PC-3 (cell line): ENCODE measurements at regions not wholly inside any gene's neighbourhood (a gene's known extent, or its start where the extent isn't known, plus 50 kb on each side); places are given as distances from the start of the nearest gene placed in this dataset.

Experiments used
- ATAC-seq: fragments of 200-7000 bp; cut with Tn5 transposase; 2 replicates; pipeline ENCODE4 v1.9.1; 2020; ENCODE audit warnings: mild to moderate bottlenecking, moderate library complexity
- BruUV-seq: library from RNA; stranded (reverse); fragments of 400-500 nt; replicated peaks from 2 replicates; lab custom pipeline; 2021; lab: Mats Ljungman, UMichigan
- CTCF ChIA-PET: fragments of 300-600 bp; sonication (Branson Sonifier 250); formaldehyde crosslinking; loops from one replicate; lab custom pipeline; 2022; ENCODE audit warnings: antibody characterized with exemption; lab: Charles Lee
- POLR2A ChIA-PET: fragments of 300-600 bp; sonication (Branson Sonifier 250); formaldehyde crosslinking; loops from one replicate; lab custom pipeline; 2022; ENCODE audit warnings: antibody characterized with exemption; ENCODE audit not compliant: unreplicated experiment; lab: Charles Lee
- DNase-seq: peaks from one replicate; pipeline ENCODE4 v3.0.0-alpha.2; 2015
- H2AFZ ChIP-seq: fragments of 300-600 bp; sonication (generic); 2 replicates; pipeline ENCODE4 v1.6.0; 2016; ENCODE audit warnings: antibody characterized with exemption, low read length
- H3F3A ChIP-seq: fragments of 300-600 bp; sonication (generic); one replicate; pipeline ENCODE4 v1.6.0; 2017; ENCODE audit warnings: antibody characterized with exemption, low read length, control low read depth, mild to moderate bottlenecking; ENCODE audit not compliant: unreplicated experiment
- H3K27ac ChIP-seq: fragments of 300-600 bp; sonication (generic); 2 replicates; pipeline ENCODE4 v1.5.1; 2016; ENCODE audit warnings: mild to moderate bottlenecking, low read length
- H3K27me3 ChIP-seq: fragments of 300-600 bp; sonication (generic); 2 replicates; pipeline ENCODE4 v1.6.1; 2016; ENCODE audit warnings: low read length, mixed read lengths
- H3K36me3 ChIP-seq: fragments of 300-600 bp; sonication (generic); 2 replicates; pipeline ENCODE4 v1.6.1; 2016; ENCODE audit warnings: low read depth, mixed run types, low read length, mixed read lengths
- H3K4me1 ChIP-seq: fragments of 300-600 bp; sonication (generic); 2 replicates; pipeline ENCODE4 v1.5.1; 2016; ENCODE audit warnings: low read length; ENCODE audit not compliant: insufficient read depth
- H3K4me2 ChIP-seq: fragments of 300-600 bp; sonication (generic); 2 replicates; pipeline ENCODE4 v1.6.0; 2016; ENCODE audit warnings: low read length
- H3K4me3 ChIP-seq: fragments of 300-600 bp; sonication (generic); 2 replicates; pipeline ENCODE4 v1.5.1; 2016; ENCODE audit warnings: mild to moderate bottlenecking, low read length, mixed read lengths
- H3K79me2 ChIP-seq: fragments of 300-600 bp; sonication (generic); 2 replicates; pipeline ENCODE4 v1.6.1; 2017; ENCODE audit warnings: low read length, mixed read lengths
- H3K9ac ChIP-seq: fragments of 300-600 bp; sonication (generic); 2 replicates; pipeline ENCODE4 v1.6.0; 2016; ENCODE audit warnings: mild to moderate bottlenecking, low read length
- H3K9me2 ChIP-seq: fragments of 300-600 bp; sonication (generic); replicated peaks from 2 replicates; pipeline ENCODE4 v1.6.1; 2016; ENCODE audit warnings: mixed run types, low read length, mixed read lengths
- H3K9me3 ChIP-seq: fragments of 300-600 bp; sonication (generic); 2 replicates; pipeline ENCODE4 v1.6.1; 2016; ENCODE audit warnings: low read length, mixed read lengths
- H4K20me1 ChIP-seq: fragments of 300-600 bp; sonication (generic); 2 replicates; pipeline ENCODE4 v1.6.1; 2016; ENCODE audit warnings: low read length, mixed read lengths
- EZH2 ChIP-seq: fragments of 300-600 bp; sonication (generic); IDR thresholded peaks from one replicate; pipeline ENCODE4 v1.6.1; 2017; ENCODE audit warnings: antibody characterized with exemption, mild to moderate bottlenecking, low read length; ENCODE audit not compliant: unreplicated experiment
- EZH2phosphoT487 ChIP-seq: fragments of 300-600 bp; sonication (generic); IDR thresholded peaks from 2 replicates; pipeline ENCODE4 v1.6.1; 2018; ENCODE audit warnings: mild to moderate bottlenecking, antibody characterized with exemption, low read length, borderline replicate concordance
- intact Hi-C: fragments of 100-400 bp; cut with micrococcal nuclease; formaldehyde crosslinking; loops from 2 replicates; pipeline ENCODE4 v1.9.0; 2023
- TF ChIP-seq, protein P1 (sequence below): fragments of 300-600 bp; sonication (generic); conservative IDR thresholded peaks from 2 replicates; pipeline ENCODE4 v1.5.1; 2017; ENCODE audit warnings: antibody characterized with exemption, low read depth, mild to moderate bottlenecking, low read length

GRCh38 chr10:85061401-85061800 lies 733.0 kb downstream of the CCSER2 start:
- Histone ChIP-seq H3K9ac (no peak overlapping the region), H3K27me3 (no peaks in the 10 kb centered on the region), H3K9me3 (peaks cover 7% of the 10 kb centered on the region; the same call in 1 of the 2 replicates), H3K36me3 (no peaks in the 10 kb centered on the region), H3K9me2 (no peaks in the 10 kb centered on the region), H3K4me1 (no peaks in the 10 kb centered on the region), H2AFZ (no peak overlapping the region), H4K20me1 (no peaks in the 10 kb centered on the region), H3F3A (no peaks in the 10 kb centered on the region), H3K79me2 (no peaks in the 10 kb centered on the region), H3K4me2 (no peak overlapping the region), H3K4me3 (no peak overlapping the region), H3K27ac (no peak overlapping the region)
- BruUV-seq = no TSS peak
- ChIA-PET CTCF (no interaction called here), POLR2A (no interaction called here)
- no peak for ATAC-seq
- intact Hi-C loops = no loop called here
- DNase-seq = no peak
- TF ChIP-seq, protein P1, sequence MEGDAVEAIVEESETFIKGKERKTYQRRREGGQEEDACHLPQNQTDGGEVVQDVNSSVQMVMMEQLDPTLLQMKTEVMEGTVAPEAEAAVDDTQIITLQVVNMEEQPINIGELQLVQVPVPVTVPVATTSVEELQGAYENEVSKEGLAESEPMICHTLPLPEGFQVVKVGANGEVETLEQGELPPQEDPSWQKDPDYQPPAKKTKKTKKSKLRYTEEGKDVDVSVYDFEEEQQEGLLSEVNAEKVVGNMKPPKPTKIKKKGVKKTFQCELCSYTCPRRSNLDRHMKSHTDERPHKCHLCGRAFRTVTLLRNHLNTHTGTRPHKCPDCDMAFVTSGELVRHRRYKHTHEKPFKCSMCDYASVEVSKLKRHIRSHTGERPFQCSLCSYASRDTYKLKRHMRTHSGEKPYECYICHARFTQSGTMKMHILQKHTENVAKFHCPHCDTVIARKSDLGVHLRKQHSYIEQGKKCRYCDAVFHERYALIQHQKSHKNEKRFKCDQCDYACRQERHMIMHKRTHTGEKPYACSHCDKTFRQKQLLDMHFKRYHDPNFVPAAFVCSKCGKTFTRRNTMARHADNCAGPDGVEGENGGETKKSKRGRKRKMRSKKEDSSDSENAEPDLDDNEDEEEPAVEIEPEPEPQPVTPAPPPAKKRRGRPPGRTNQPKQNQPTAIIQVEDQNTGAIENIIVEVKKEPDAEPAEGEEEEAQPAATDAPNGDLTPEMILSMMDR = no peak
- TF ChIP-seq EZH2 = no peak
- TF ChIP-seq EZH2phosphoT487 = no peak

DNA sequence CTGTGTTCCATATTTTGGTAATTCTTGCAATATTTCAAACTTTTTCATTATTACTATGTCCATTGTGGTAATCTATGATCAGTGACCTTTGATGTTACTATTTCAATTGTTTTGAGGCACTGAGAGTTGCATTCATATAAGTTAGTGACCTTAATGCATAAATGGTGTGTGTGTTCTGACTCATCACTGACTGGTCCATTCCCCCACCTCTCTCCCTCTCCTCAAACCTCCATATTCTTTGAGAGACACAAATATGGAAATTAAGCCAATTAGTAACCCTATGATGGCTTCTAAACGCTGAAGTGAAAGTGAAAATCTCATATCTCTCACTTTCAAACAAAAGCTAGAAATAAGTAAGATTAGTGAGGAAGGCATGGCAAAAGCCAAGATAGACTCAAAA lies 739.6 kb downstream of the CCSER2 start:
- POLR2A ChIA-PET = no interaction called here
- H3K79me2 ChIP-seq = no peaks in the 10 kb centered on the region
- no peak overlapping the region for H3K4me3 ChIP-seq
- CTCF ChIA-PET = no interaction called here
- H3K9ac ChIP-seq = no peak overlapping the region
- H3K4me2 ChIP-seq = no peak overlapping the region
- no peaks in the 10 kb centered on the region for H4K20me1 ChIP-seq
- H3K27me3 ChIP-seq = no peaks in the 10 kb centered on the region
- intact Hi-C loops = no loop called here
- H2AFZ ChIP-seq = no peak overlapping the region
- no peak overlapping the region for H3K27ac ChIP-seq
- no peak for TF ChIP-seq EZH2
- TF ChIP-seq EZH2phosphoT487 = no peak
- TF ChIP-seq, protein P1 = no peak
- BruUV-seq = no TSS peak
- DNase-seq (no peak), ATAC-seq (no peak)
- no peaks in the 10 kb centered on the region for H3K4me1 ChIP-seq
- H3K36me3 ChIP-seq = no peaks in the 10 kb centered on the region
- no peaks in the 10 kb centered on the region for H3K9me2 ChIP-seq
- H3K9me3 ChIP-seq = peaks cover 11% of the 10 kb centered on the region; the same call in 1 of the 2 replicates
- H3F3A ChIP-seq = no peaks in the 10 kb centered on the region

DNA sequence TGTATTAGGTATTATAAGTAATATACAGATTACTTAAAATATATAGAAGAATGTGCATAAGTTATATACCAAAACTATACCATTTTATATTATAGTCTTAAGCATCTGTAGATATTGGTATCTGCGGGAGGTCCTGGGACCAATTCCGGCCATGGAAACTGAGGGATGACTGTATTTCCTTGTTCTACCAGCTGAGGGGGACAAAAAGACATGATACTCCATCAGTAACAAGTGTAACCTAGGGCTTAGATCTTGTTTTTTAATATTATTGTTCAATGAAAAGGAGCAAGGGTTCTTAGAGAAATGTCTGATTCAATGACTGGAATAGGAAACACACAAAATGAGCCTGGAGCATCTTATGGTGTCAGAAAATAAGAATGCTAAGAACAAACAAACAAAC lies 752.5 kb downstream of the CCSER2 start:
- POLR2A ChIA-PET = no interaction called here
- no peaks in the 10 kb centered on the region for H4K20me1 ChIP-seq
- no peak overlapping the region for H3K4me2 ChIP-seq
- H3K79me2 ChIP-seq = no peaks in the 10 kb centered on the region
- no peaks in the 10 kb centered on the region for H3K4me1 ChIP-seq
- no peaks in the 10 kb centered on the region for H3F3A ChIP-seq
- no peak overlapping the region for H3K4me3 ChIP-seq
- H2AFZ ChIP-seq = no peak overlapping the region
- BruUV-seq = no TSS peak
- CTCF ChIA-PET = no interaction called here
- no peak for DNase-seq
- no peaks in the 10 kb centered on the region for H3K9me3 ChIP-seq
- TF ChIP-seq EZH2 (no peak), EZH2phosphoT487 (no peak)
- TF ChIP-seq, protein P1 = no peak
- no peaks in the 10 kb centered on the region for H3K9me2 ChIP-seq
- no peaks in the 10 kb centered on the region for H3K27me3 ChIP-seq
- ATAC-seq = no peak
- no peaks in the 10 kb centered on the region for H3K36me3 ChIP-seq
- H3K27ac ChIP-seq = no peak overlapping the region
- intact Hi-C loops = no loop called here
- no peak overlapping the region for H3K9ac ChIP-seq
